Immature natural killer cell (primary cell): ENCODE measurements at regions not wholly inside any gene's neighbourhood (a gene's known extent, or its start where the extent isn't known, plus 50 kb on each side); places are given as distances from the start of the nearest gene placed in this dataset.

Experiments
- DNase-seq, 3 donors: peaks; one replicate each; pipeline ENCODE4 v3.0.0; 2022; ENCODE audit warnings: mixed read lengths in 1 of 3
- H3K27ac Mint-ChIP-seq, 6 donors: one replicate each; pipeline ENCODE4 v1.8.0; 2020; ENCODE audit warnings: mixed read lengths in 6 of 6, mild to moderate bottlenecking in 5 of 6, inconsistent platforms in 4 of 6, moderate library complexity in 3 of 6
- H3K27me3 Mint-ChIP-seq, 3 donors: one replicate each; pipeline ENCODE4 v1.8.0; 2020 to 2021; ENCODE audit warnings: low read depth in 3 of 3, mild to moderate bottlenecking in 3 of 3, mixed read lengths in 3 of 3, moderate library complexity in 3 of 3, inconsistent platforms in 1 of 3
- H3K36me3 Mint-ChIP-seq, 3 donors: one replicate each; pipeline ENCODE4 v1.8.0; 2020; ENCODE audit warnings: mixed read lengths in 3 of 3, inconsistent platforms in 2 of 3, mild to moderate bottlenecking in 2 of 3
- H3K4me1 Mint-ChIP-seq, 2 donors: one replicate each; pipeline ENCODE4 v1.8.0; 2020; ENCODE audit warnings: inconsistent platforms in 2 of 2, mild to moderate bottlenecking in 2 of 2, mixed read lengths in 2 of 2, moderate library complexity in 1 of 2
- H3K4me3 Mint-ChIP-seq, 5 donors: one replicate each; pipeline ENCODE4 v1.8.0; 2020; ENCODE audit warnings: mild to moderate bottlenecking in 5 of 5, mixed read lengths in 5 of 5, inconsistent platforms in 3 of 5, moderate library complexity in 3 of 5
- H3K9me3 Mint-ChIP-seq, 6 donors: one replicate each; pipeline ENCODE4 v1.8.0; 2020; ENCODE audit warnings: mild to moderate bottlenecking in 6 of 6, mixed read lengths in 6 of 6, inconsistent platforms in 4 of 6, moderate library complexity in 3 of 6

DNA sequence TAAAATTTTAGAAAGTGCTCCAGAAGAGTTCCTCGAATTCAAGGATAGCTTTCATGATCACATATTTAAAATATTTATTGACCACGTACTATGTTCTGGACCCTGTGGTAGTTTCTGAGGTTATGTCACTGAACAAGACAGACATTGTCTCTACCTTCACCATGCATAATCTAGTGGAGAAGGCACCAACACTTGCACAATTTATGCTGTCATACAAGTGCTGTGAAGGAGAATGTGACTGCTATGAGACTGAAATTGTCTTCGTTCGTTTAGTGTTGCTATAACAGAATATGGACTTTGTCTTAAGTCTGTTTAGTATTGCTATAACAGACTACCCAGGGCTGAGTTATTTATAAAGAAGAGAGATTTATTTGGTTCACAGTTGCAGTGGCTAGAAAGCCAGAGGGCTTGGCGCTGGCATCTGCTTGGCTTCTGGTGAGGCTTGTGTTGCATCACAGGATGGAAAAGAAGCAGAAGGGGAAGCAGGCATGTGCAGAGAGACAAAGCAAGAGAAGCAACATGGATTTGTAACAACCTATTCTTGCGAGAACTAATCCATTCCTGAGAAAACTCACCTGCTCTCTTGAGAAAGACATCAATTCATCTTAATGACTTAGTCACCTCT is 50.0 kb upstream of the RFX8 start:
- Mint-ChIP-seq H3K27ac (no peak overlapping the region), H3K4me1 (no peaks in the 10 kb centered on the region), H3K9me3 (no peaks in the 10 kb centered on the region), H3K36me3 (no peaks in the 10 kb centered on the region), H3K4me3 (no peak overlapping the region), H3K27me3 (peaks cover 0 to 9% (median 6%) of the 10 kb centered on the region in 3 donors)
- DNase-seq, result no peak
